NCI-H774 (cell line): ENCODE measurements at regions not wholly inside any gene's neighbourhood (a gene's known extent, or its start where the extent isn't known, plus 50 kb on each side); places are given as distances from the start of the nearest gene placed in this dataset.
"Not testable (repeated sequence)": the region's sequence is repeated elsewhere in the genome, so short reads cannot be mapped to it uniquely, and the experiment has no call there.

Experiments used
- DNase-seq: peaks from one replicate; lab custom pipeline; 2025; lab: John Stamatoyannopoulos, UW

DNA sequence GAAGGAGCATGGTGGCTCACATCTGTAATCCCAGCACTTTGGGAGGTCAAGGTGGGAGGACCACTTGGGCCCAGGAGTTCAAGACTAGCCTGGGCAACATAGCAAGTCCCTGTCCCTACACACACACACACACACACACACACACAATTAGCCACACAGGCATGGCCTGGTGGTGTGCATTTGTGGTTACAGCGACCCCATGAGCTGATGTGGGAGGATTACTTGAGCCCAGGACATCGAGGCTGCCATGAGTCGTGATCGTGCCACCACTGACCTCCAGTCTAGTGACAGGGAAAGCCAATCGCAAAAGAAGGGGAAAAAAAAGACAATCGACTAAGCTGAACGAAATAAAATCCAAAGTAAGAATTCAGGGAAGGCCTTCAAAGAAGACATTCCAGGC, 67.9 kb downstream of the TBX3 start:
- DNase-seq: no peak

DNA sequence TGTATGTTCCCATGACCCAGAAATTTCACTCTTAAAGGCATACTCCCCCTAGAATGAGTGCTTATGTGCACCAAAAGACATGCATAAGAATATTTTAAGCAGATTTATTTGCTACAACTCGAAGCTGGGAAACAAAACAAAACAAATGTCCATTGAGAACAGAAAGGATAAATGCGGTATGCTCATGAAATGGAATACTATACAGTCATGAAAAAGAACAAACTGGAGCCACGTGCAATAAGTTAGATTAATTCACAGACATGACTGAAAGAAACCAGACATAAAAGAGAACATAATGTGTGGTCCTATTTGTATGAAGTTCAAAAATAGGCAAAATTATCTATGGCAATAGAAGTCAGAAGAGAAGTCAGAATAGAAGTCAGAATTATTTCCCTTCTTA, 69.9 kb downstream of the TBX3 start:
- DNase-seq: no peak

DNA sequence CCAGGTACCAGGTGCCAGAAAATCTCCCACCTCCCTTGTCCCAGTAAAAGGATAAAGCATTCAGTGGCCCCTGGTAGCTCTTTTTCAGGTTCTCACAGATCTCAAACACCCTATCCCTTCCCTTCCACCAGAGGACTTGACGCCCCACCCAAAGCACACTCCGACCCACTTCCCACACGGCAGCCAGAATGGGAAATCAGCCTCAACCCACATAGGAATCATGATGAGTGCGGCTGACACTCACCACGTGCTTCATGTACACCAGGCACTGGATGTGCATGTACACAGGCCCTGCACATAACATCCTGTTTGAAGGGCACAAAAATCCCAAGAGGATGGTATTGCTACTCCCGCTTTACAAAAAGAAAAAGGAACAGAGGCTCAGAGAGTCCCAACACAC, 71.9 kb downstream of the TBX3 start:
- DNase-seq: no peak

DNA sequence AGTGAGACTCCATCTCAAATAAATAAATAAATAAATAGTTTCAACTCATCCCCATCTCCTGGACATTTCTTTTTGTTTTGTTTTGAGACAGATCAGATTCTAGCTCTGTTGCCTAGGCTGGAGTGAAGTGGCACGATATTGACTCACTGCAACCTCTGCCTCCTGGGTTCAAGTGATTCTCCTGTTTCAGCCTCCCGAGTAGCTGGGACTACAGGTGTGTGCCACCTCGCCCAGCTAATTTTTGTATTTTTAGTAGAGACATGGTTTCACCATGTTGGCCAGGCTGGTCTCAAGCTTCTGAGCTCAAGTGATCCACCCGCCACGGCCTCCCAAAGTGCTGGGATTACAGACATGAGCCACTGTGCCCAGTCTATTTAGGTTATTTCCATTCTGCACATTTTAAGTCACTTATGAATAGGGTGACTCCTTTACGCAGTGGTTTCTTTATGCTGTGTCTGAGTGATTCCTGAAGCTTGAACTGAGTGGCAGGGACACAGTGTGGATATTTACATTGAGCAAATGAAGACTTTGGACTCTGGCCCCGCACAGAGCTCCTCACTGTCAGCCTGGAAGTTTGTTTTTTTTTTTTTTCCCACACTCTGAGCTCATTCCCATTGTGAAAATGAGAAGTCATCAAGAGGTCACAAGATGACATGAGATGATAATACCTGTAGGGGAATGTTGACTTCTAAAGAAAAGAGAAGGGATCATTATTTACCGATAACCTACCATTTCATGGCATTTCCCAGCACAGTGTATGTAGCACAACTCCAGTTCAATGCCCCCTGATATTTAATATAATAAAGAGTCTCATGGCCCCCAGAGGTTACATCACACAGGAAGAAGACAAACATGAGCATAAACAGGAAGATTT, 72.6 kb downstream of the TBX3 start:
- no peak for DNase-seq

DNA sequence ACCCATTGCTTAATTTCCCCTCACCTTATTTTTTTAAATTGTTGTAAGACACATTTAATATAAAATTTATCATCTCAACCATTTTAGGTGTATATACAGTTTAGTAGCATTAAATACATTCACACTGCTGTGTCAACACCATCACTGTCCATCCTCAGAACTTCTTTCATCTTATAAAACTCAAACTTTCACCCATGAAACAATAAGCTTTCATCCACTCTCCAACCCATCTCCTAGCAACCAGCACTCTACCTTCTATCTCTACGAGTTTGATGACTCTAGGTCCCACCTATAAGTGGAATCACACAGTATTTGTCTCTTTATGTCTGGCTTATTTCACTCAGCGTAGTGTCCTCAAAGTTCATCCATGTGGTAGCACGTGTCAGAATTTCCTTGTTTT, 75.5 kb downstream of the TBX3 start:
- DNase-seq: no peak

DNA sequence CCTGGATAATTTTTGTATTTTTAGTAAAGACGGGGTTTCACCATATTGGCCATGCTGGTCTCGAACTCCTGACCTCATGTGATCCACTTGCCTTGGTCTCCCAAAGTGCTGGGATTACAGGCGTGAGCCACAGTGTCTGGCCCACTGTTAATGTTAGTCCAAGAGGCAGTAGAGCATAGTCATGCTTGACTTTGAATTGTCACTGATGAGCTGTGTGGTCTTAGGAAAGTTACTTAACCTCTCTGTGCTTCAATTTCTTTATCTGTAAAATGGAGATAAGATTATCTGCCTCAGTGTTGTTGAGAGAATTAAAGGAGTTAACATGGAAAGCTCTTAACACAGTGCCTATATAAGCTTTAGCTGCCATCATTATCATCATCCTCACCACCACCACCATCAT, 78.1 kb downstream of the TBX3 start:
- DNase-seq: no peak

DNA sequence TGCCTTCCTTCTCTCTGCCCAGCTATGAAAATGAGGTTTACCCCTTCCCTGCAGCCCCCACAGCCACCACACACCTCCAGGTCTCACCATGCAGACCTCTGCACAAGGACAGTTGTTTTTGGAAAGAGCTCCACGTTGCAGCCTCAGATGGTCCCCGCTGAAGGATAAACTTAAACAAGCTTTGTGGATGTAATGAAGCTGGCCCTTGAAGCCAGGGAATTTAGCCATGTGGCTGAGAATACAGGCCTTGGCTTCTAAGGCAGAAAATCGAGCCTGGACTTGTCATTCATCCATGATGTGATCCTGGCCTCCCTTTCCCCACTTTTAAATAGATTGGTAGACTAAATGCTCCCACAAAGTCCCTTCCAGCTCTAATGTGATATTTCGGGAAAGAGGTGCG, 79.4 kb downstream of the TBX3 start:
- no peak for DNase-seq

DNA sequence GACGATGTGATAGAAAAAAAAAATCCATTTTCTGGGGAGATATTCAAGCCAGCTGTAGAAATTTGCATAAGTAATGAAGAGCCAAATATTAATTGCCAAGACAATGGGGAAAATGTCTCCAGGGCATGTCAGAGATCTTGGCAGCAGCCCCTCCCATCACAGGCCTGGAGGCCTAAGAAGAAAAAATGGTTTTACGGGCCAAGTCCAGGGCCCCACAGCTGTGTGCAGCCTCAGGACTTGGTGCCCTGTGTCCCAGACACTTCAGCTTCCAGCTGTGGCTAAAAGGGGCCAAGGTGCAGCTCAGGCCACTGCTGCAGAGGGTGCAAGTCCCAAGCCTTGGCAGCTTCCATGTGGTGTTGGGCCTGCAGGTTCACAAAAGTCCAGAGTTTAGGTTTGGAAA, 83.4 kb downstream of the TBX3 start:
- not testable (repeated sequence) for DNase-seq

DNA sequence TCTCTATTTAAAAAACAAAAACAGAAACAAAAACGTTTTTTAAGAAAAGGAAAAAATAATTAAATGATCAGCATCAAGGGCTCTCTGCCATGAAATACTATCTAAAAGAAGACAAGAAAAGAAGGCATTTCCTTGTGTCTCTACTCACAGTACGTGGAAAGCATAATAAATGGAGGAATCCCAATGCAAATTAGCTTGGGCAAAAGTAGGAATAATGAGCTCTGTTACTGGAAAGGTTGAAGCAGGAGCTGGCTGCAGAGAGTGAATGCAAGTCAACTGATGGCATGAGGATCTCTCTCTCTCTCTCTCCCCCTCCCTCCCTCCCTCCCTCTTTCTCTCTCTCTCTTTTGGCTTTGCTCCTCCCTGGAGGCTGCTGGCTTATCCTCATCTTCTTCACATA, 85.9 kb downstream of the TBX3 start:
- no peak for DNase-seq

DNA sequence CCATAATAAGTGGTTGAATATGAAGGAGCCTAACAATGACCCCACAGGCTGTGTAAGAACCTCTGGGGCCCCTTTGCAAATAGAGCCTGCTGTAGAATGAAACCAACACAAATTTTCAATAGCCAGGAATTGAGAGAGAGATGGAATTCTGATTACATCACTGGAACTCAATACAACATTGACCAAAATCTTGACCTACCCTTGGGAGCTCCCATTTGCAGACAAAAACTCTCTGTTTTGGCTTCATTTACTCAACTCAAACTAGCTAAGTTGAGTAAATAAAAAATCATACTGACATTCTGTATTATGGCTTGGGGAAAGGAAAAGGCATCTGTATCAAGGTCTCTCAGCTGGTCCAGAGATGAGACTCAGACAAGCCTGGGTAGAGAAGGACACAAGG, 91.0 kb downstream of the TBX3 start:
- DNase-seq: no peak

DNA sequence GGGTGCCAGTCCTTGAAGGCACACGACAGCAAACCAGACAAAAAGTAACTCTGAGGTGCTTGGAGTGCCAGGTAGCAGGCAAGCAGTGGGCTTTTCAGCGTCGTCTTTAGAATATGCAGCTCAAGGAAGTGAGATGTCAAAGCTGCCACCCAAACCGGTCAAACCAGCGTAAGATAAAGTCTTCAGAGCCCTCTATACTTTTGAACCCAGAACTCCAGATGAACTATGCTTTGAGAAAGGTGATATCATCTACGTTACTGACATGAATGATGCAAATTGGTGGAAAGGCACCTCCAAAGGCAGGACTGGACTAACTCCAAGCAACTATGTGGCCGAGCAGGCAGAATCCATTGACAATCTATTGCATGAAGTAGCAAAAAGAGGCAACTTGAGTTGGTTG, 95.9 kb downstream of the TBX3 start:
- DNase-seq: no peak

DNA sequence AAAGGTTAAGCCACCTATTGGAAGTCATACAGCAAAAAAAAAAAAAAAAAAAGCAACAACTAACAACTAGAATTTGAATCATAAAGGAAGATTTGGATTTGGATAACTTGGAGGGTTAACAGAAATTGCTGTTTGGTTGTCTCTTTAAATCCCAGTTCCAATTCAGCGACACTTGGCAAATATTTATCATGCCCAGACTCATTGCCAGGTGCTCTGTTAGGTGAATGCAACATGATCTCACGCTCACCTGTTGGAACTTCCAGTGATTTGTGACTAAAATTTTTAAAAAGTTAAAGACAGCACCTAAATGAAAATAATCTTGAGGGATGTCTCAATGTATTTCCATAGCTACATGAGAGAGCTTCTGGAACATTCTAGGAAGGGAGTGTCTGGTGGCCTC, 103.7 kb downstream of the TBX3 start:
- DNase-seq: peak; percentile 74

DNA sequence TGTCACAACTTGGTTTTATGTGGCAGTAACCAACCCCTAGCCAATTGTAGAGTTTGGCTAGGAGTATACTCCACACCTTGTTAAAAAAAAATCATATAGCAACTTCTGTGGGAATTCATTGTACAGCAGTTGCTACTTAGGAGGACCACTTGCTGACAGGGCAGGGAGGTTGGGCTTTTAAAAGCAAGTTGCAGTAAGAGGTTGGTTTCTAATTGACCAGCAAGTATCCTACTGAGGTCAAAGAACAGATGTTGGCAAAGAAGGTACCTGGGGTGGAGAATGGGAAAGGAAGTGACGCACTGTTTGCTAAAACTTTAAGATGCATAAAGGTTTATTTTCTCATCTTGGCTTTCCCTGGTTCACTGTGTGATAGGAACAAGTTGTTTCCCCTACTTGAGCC, 104.6 kb downstream of the TBX3 start:
- no peak for DNase-seq

DNA sequence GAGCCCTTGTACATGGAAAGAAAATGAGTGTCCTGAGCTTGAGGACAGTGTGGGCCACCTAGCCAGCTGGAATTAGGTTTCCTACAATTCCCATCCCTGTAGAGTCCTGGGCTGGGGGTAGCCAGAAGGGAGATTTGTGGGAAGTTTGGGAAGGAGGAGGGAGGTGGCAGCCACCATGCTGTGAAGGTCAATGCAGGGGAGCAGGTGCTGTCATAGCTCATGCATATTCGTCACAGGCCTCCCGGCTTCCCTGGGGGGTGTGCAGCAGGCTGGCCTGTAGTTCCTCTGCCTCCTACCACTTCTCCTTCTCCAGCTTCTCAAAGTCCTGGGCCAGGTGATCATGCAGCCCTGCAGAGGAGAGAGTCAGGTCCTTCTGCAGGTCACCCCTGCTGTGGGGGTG, 121.3 kb downstream of the TBX3 start:
- DNase-seq: no peak

DNA sequence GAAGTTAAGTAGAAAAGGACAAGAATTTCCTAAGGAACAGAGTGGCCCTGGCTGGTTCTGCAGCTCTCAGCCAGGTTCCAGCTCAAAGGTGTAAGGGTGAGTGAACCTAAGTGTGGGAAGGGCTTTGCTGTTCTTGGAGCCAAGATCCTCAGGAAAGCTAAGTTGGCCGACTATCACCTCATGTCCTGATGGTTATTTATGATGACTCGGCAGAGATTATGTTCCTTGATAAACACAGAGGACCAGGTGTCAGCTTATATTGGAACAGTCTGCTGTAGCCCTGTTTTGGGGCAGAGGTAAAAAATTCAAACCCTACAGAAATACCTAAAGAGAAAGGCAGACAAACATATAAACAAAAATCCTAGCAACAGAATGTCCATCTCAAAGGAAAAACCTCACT, 128.5 kb downstream of the TBX3 start:
- no peak for DNase-seq

DNA sequence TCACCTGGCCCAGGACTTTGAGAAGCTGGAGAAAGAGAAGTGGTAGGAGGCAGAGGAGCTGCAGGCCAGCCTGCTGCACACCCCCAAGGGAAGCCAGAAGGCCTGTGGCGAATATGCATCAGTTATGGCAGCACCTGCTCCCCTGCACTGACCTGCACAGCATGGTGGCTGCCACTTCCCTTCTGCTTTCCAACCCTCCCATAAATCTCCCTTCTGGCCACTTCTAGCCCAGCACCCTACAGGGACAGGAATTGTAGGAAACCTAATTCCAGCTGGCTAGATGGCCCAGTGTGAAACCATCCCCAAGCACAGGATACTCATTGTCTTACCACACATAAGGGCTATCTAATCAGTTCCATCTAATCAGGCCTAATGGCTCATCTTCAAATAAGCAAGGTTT, 136.3 kb downstream of the TBX3 start:
- peak; percentile 21 for DNase-seq

DNA sequence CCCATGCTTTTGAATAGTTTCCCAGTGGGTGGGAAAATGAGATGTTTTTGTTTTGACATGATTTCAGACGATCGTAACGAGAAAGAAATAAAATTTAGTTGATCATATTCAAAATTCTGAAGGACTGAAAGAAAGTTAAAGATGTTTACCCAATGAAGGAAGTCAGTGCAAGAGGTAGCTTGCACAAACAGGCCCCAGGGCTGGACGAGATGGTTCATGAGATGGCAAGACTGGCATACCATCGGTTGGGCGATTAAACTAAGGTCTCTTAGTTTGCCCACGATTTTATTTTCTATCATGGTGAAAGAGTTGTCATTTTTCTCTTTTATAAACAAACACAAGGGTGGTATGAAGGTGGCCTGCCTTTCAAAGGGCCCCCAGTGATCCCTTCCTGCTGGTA, 124.5 kb upstream of the TBX5 start:
- DNase-seq: no peak

DNA sequence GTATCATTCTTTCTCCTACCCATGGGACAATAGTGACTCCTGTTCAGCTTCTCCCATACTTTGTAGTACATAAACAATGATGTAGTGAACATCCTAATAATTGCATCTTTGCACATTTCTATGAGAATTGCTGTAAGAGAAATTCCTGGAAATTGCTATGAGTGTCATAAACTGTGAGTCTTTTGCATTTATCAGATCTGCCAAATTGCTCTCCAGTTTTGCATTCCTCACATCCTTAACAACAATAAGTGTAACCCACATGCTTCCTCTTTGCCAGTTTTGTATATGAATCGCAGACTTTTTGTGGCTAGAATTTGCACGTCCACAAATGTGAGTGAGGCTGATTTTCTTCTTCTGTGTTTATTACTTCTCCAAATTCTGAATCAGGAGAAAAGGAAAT, 124.0 kb upstream of the TBX5 start:
- DNase-seq: no peak

DNA sequence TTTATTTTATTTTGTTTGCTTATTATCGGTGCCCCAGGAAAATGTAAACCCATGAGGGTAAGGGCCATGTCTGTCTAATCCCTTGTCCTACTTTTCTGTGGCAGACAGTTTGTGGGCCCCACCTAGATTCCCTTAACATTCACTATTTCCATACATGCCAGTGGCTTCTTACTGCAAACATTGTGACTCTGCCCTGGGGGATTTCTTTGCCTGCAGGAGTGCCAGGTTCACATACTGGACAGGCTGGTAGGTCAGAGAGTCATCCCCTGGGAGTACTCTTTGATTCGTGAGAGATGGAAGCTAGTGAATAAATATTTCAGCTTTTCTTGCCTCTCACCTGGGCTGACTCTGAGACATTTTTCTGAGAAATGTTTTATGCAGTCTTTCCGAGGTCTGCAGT, 122.8 kb upstream of the TBX5 start:
- DNase-seq: no peak

DNA sequence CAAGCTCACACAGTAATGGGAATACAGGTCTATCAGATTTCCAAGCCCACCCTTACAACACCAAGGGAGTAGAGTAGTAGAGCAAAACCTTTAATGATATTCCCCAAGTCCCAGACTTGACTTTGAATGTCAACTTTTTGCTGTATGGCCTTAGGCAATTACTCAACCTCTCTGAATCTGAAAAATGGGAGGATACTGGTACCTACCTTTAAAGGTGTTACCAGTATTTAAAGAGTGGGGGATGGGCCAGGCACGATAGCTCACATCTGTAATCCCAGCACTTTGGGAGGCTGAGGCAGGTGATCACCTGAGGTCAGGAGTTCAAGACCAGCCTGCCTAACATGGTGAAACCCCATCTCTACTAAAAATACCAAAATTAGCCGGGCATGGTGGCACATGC, 115.2 kb upstream of the TBX5 start:
- DNase-seq: not testable (repeated sequence)

DNA sequence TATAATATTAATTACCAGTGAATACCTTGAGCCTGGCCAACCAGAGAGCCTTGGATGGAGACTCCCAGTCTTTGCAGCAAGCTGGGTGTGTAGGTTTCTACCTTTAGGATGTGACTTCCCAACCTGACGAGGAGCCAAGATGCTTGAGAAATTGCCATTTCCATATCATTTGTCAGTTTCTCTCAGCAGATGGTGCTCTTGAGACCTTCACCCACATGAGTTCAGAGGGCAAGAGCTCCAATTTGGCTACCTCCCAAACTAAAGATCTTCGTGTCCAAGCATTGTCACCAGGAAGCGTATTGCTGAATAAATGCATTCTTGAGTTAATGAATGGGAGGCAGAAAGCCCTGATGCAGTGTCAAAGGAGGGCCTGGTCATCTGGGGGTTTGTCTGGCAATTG, 106.4 kb upstream of the TBX5 start:
- DNase-seq: no peak

DNA sequence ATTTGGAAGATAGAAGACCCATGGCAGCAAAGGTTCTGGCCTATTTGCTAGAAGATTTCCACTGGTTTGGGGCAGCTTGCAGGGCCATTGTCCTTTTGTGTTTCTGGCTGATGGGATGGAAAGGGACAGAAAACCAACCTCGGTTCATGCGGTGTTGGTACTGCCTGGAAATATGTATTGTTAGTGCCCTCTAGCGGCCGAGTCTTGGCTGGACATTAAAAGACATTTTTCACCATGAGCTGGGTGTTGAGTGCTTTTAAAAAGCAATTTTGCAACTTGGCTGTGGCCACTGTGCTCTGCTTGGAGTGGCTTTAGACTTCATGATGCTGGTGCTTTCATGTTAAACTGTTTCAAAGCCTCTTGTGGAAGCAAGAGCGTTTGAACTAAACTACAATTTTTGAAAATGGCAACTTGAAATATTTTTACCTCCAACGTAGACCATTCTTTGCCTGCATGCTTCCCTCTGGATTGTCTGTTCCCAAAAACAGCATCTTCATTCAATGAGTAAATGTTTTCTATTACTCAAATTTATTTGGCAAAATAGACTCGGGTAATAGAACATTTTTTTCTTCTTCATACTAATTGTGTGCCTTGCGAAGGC, 102.7 kb upstream of the TBX5 start:
- peak; percentile 85 for DNase-seq

DNA sequence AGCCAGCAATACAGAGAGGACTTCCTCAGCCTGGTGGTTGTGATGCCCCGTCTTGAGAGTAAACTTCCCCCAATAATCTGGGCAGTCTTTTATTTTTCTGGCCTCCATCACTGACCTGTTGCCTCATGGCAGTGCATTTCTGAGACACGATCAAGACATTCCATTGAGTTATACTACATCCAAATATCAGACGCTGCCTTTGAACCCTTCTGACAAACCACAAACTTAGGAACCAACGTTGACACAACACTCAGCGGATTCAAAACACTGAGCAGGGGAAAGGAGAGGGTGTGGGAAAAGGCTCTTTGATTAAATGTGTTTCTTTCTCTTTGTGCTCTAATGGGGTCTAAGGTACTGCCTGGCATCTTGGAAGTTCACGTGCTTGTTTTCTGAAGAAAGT, 100.7 kb upstream of the TBX5 start:
- DNase-seq: no peak

DNA sequence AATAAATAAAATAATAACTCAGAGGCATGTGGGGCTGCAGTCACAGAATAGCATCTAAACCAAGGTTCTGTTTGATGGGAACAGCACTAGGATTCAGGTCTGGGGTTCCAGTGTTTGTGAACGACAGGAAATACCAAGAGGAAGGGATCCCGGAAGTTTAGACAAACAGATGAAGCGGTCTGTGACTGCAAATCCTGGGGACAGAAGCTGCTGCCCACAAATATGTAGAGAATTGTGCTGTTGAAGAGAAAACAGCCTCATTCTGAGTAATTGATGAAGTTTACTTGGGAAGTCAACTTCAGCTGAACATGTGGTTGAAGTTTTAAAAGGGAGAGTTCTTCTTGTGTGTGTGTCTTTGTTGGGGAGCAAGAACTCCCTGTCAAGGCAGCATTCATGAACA, 98.4 kb upstream of the TBX5 start:
- DNase-seq: no peak
